ENCODE measurements at regions not wholly inside any gene's neighbourhood (a gene's known extent, or its start where the extent isn't known, plus 50 kb on each side); places are given as distances from the start of the nearest gene placed in this dataset.

DNA sequence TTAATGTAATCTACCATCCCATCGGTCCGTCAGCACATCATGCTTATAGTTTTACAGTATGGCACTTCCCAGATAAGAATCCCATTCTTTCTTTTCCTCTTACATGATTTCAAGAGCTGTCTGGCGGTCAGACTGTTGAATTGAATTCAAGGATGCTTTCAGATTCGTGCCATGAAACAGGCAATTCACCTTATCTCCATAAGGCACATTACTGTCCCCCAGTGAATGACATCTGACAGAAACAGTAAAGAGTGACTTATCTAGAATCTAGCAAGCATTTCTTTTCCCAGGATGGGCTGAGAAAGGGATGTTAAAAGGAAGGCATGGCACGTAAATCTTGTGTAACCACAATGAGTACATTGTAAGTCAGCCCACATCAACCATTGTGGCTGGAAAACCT is 61.1 kb upstream of the SEM1 start:
- TF ChIP-seq, protein P1, sequence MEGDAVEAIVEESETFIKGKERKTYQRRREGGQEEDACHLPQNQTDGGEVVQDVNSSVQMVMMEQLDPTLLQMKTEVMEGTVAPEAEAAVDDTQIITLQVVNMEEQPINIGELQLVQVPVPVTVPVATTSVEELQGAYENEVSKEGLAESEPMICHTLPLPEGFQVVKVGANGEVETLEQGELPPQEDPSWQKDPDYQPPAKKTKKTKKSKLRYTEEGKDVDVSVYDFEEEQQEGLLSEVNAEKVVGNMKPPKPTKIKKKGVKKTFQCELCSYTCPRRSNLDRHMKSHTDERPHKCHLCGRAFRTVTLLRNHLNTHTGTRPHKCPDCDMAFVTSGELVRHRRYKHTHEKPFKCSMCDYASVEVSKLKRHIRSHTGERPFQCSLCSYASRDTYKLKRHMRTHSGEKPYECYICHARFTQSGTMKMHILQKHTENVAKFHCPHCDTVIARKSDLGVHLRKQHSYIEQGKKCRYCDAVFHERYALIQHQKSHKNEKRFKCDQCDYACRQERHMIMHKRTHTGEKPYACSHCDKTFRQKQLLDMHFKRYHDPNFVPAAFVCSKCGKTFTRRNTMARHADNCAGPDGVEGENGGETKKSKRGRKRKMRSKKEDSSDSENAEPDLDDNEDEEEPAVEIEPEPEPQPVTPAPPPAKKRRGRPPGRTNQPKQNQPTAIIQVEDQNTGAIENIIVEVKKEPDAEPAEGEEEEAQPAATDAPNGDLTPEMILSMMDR (IDR thresholded peaks at IDR 0.05), result no peak
- TF ChIP-seq POLR2A (IDR thresholded peaks at IDR 0.05), result no peak
